ENCODE measurements at regions not wholly inside any gene's neighbourhood (a gene's known extent, or its start where the extent isn't known, plus 50 kb on each side); places are given as distances from the start of the nearest gene placed in this dataset.
"Not testable (repeated sequence)": the region's sequence is repeated elsewhere in the genome, so short reads cannot be mapped to it uniquely, and the experiment has no call there.

DNA sequence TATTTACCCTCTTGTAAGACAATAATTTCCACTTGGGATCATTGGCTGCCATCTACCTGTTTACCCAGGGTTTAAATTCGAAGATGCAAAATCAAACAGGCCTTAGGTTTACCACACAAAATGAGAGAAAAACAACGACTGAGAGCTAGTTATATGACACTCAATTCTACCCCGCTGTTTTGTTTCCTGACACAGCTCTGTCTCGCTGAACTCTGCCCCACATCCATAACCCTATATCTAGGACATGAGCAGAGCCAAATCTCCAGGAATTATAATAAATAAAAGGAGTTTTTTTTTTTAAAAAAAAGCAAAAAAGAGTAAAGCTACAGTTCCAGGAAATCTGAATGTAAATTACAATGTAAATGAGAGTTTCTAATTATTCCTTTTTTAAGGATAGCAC, 165.4 kb upstream of the NR2F2 start:
- H3K27ac ChIP-seq = no peak overlapping the region
- H3K36me3 ChIP-seq = no peaks in the 10 kb centered on the region
- no peaks in the 10 kb centered on the region for H3K27me3 ChIP-seq
- intact Hi-C loops (cut with DNase I) = no loop called here
- peaks cover 0 to 10% (median 4%) of the 10 kb centered on the region in 4 donors for H3K4me1 ChIP-seq
- H3K9me3 ChIP-seq = no peaks in the 10 kb centered on the region
- WGBS, 2 donors = 15 to 39% methylated on average over 4 of the region's 4 CpGs
- no peak for DNase-seq
- TF ChIP-seq POLR2AphosphoS5 (IDR thresholded peaks at IDR 0.05) = no peak
- TF ChIP-seq EP300 (IDR thresholded peaks at IDR 0.05) = no peak
- TF ChIP-seq, protein P1, sequence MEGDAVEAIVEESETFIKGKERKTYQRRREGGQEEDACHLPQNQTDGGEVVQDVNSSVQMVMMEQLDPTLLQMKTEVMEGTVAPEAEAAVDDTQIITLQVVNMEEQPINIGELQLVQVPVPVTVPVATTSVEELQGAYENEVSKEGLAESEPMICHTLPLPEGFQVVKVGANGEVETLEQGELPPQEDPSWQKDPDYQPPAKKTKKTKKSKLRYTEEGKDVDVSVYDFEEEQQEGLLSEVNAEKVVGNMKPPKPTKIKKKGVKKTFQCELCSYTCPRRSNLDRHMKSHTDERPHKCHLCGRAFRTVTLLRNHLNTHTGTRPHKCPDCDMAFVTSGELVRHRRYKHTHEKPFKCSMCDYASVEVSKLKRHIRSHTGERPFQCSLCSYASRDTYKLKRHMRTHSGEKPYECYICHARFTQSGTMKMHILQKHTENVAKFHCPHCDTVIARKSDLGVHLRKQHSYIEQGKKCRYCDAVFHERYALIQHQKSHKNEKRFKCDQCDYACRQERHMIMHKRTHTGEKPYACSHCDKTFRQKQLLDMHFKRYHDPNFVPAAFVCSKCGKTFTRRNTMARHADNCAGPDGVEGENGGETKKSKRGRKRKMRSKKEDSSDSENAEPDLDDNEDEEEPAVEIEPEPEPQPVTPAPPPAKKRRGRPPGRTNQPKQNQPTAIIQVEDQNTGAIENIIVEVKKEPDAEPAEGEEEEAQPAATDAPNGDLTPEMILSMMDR (IDR thresholded peaks at IDR 0.05) = no peak
- TF ChIP-seq POLR2A (IDR thresholded peaks at IDR 0.05) = no peak
- H3K4me3 ChIP-seq = no peak overlapping the region

DNA sequence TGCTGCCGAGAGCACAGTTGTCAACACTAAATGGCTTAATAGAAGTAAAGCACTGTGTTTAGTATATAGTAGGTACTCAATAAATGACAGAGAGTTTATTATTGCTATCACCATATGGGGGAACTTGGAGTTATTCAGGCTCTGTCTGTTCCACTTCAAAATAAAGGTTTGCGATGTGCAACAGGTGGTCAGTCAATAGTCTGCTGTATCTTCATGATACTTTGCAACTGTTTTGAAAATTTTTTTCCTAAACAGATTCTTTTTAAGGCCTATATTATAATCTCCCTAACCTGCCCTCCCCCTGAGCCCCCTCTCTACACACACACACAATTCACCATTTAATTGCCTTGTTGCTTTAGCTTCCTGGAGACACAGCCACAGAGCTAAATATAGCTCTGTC, 164.7 kb upstream of the NR2F2 start:
- TF ChIP-seq EP300 (IDR thresholded peaks at IDR 0.05) (no peak), POLR2A (IDR thresholded peaks at IDR 0.05) (no peak), POLR2AphosphoS5 (IDR thresholded peaks at IDR 0.05) (no peak)
- TF ChIP-seq, protein P1 (IDR thresholded peaks at IDR 0.05) = no peak
- Histone ChIP-seq H3K4me3 (no peak overlapping the region), H3K36me3 (no peaks in the 10 kb centered on the region), H3K9me3 (no peaks in the 10 kb centered on the region), H3K27me3 (no peaks in the 10 kb centered on the region), H3K4me1 (peaks cover 0 to 10% (median 4%) of the 10 kb centered on the region in 4 donors), H3K27ac (peak overlapping the region in 2 of 4 donors; percentile 0 to 3)
- intact Hi-C loops (cut with DNase I) = no loop called here
- DNase-seq = no peak
- 56 to 73% methylated on average over 2 of the region's 2 CpGs for whole genome bisulfite sequencing, 2 donors

DNA sequence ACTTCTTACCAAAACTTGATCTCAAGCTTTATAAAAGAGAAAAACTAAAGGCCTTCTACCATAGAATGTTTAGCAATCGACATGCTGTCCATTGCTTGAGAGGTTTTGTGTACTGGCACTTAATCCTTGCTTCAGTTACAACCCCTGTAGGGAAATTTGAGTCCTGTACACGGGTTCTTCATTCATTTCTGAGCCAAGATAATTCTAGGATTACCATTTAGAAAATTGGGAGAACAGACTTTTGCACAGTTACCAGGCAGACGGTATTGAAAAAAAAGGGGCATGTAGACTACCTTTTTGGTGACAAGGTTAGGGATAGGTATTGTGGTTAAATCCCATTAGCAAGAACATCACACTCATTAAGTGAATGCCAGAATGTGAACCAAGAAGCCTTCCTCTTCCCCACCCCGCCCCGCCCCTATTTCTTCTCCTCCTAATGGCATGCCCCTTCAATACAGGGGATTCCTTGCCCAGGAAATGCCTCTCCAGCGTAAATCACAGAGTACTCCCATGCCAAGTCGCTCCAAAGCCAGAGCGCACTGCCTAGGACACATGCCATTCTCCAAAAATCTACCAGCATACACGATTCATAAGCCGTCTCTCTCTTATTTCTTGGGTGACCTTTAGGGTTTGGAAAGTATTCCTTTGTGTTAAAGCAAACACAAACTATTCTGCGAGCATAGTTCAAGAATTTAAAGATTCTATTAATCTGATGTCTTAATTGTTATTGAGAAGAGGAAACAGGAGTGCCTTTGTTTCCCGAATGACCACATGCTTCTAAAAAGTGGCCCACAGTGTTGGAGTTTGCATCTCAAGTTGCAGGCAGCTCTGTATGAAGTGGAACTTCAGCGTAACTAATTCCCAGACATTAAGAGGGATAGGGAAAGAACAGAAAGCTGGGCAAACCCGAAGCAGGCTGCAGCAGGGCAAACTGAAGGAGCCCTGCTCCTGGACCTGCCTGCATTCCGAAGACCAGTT, 164.0 kb upstream of the NR2F2 start:
- no peak for DNase-seq
- H3K36me3 ChIP-seq = no peaks in the 10 kb centered on the region
- no peak overlapping the region for H3K4me3 ChIP-seq
- TF ChIP-seq POLR2A (IDR thresholded peaks at IDR 0.05) (no peak), EP300 (IDR thresholded peaks at IDR 0.05) (no peak), POLR2AphosphoS5 (IDR thresholded peaks at IDR 0.05) (no peak)
- TF ChIP-seq, protein P1 (IDR thresholded peaks at IDR 0.05) = no peak
- intact Hi-C loops (cut with DNase I) = no loop called here
- WGBS, 2 donors = 71 to 83% methylated on average over 15 of the region's 15 CpGs
- no peaks in the 10 kb centered on the region for H3K27me3 ChIP-seq
- H3K4me1 ChIP-seq = peaks cover 0 to 10% (median 4%) of the 10 kb centered on the region in 4 donors
- peak overlapping the region in 1 of 4 donors; percentile 0 for H3K27ac ChIP-seq
- H3K9me3 ChIP-seq = no peaks in the 10 kb centered on the region

DNA sequence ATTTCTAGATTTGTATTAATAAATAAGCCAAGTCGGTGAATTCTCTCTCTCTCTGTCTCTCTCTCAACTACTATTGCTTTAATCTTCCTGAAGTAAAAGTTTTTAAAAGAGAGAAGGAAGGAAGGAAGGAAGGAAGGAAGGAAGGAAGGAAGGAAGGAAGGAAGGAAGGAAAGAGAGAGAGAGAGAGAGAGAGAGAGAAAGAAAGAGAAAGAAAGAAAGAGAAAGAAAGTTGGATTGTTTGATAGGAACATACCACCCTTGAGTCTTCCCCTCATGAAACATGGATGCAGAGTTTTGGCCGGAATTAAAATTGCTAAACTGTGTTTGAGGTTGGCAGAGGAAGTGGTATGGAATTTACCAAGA, 159.9 kb upstream of the NR2F2 start:
- intact Hi-C loops (cut with DNase I); H3K27me3 ChIP-seq; H3K27ac ChIP-seq; H3K4me3 ChIP-seq; DNase-seq; H3K9me3 ChIP-seq; H3K36me3 ChIP-seq: not testable (repeated sequence)
- WGBS, 2 donors = 69 to 81% methylated on average over 2 of the region's 2 CpGs
- peaks cover 0 to 16% (median 7%) of the 10 kb centered on the region in 4 donors for H3K4me1 ChIP-seq

DNA sequence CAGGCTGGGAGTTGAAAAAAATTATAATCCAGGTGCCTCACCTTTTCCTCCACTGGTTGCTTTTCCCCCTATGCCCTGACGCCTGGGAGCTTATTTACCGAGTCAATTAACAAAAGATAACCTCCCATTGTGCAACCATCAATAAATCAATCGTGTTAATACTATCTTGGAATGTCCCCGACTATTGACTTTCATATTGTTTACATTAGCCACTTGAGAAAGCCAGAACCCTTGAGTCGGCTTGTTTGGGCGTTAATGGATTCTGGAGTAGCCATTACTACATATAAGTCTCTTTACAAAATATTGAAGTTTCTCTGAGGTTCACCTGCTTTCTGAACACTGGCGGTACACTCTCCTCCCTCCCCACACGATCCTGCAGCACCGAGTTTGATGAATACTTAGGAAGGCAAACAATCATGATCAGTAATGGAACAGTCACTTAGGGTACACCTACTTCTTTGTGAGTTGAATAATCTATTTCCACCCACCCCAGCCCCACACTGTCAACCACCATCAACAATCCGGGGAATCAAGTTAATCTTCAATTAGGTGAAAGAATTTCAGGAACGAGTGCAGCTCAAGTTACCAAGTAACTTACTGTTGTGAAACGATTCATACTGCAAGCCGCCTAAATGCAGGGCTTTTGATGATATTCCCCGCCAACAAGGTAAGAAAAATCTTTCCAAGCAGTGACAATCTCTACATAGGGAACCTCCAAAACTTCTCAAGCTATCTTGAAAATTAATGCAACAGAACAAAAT, 159.3 kb upstream of the NR2F2 start:
- WGBS, 2 donors = 26 to 49% methylated on average over 14 of the region's 14 CpGs
- Histone ChIP-seq H3K27ac (peak overlapping the region in 1 of 4 donors; percentile 39), H3K4me1 (peaks cover 0 to 12% (median 4%) of the 10 kb centered on the region in 4 donors), H3K9me3 (no peaks in the 10 kb centered on the region), H3K27me3 (no peaks in the 10 kb centered on the region), H3K4me3 (no peak overlapping the region), H3K36me3 (no peaks in the 10 kb centered on the region)
- DNase-seq = no peak
- TF ChIP-seq, protein P1 (IDR thresholded peaks at IDR 0.05) = no peak
- TF ChIP-seq EP300 (IDR thresholded peaks at IDR 0.05) (no peak), POLR2A (IDR thresholded peaks at IDR 0.05) (no peak), POLR2AphosphoS5 (IDR thresholded peaks at IDR 0.05) (no peak)
- intact Hi-C loops (cut with DNase I) = no loop called here
